ENCODE measurements at regions not wholly inside any gene's neighbourhood (a gene's known extent, or its start where the extent isn't known, plus 50 kb on each side); places are given as distances from the start of the nearest gene placed in this dataset.
A peak's percentile ranks its signal among the peaks of the same experiment; 100 is the strongest.
"Not testable (repeated sequence)": the region's sequence is repeated elsewhere in the genome, so short reads cannot be mapped to it uniquely, and the experiment has no call there.

GRCh38 chr12:3424796-3425195 lies 66.2 kb upstream of the PRMT8 start:
- DNase-seq = not testable (repeated sequence)

DNA sequence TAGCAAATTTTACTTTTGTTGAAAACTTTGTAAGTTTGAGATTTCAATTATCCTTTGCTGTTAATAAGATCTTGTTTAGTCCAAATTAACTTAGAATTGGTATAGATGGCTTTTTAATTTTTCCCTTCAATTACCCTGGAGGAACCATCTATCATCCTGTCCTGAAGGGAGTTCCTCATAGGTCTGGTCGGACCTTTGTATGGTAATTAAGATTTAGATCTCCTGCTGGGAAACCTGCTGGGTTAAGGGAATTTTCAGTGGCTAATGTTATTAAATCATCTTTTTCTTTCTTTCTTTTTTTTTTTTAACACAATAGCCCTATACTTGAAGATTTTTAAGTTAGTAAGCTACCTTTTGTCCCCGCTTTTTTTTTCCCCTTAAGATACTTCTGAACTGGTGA lies 63.0 kb upstream of the PRMT8 start:
- no peak for DNase-seq

- no peak for DNase-seq
These were observed 62.4 kb upstream of the PRMT8 start for GRCh38 chr12:3428631-3429030.

DNA sequence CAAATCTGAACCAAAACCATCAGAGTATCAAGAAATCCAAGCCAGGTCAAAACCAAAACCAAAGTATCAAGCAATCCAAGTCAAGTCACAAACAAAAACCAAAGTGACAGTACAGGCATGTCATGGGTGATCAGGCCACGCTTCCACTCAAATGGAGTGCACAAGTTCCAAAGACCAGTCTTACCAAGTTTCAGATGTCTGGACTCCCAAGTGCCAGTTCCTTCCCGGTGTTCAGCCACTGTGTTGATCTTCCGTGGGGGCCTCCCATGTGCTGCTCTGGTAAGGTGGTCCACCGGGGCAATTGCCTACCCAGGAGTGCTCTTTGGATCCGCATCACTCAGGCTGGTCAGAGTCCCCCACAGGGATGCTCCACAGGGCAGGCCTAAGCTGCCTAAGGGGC lies 61.5 kb upstream of the PRMT8 start:
- not testable (repeated sequence) for DNase-seq

DNA sequence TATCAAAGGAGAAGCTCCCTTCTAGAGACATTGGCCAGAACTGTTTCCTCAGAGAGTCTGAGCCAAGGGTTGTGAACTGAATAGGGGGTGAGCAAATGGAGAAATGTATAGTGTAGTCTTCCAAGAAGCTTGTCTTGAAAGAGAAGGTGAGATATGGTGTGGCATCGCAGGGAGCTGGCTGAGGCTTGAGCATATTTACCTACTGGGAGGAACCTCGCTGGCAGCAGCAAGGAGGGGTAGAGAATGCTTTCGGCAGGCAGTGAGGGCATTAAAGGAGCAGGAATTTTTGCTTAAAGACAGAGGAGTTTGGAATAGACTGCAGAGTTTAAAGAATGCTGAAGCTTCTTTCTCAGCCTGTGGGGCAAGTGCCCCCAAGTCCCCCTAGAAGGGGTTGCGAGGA lies 59.3 kb upstream of the PRMT8 start:
- DNase-seq = no peak

GRCh38 chr12:3432176-3432742 lies 58.7 kb upstream of the PRMT8 start:
- no peak for DNase-seq

GRCh38 chr12:3432868-3433267 lies 58.1 kb upstream of the PRMT8 start:
- no peak for DNase-seq

DNA sequence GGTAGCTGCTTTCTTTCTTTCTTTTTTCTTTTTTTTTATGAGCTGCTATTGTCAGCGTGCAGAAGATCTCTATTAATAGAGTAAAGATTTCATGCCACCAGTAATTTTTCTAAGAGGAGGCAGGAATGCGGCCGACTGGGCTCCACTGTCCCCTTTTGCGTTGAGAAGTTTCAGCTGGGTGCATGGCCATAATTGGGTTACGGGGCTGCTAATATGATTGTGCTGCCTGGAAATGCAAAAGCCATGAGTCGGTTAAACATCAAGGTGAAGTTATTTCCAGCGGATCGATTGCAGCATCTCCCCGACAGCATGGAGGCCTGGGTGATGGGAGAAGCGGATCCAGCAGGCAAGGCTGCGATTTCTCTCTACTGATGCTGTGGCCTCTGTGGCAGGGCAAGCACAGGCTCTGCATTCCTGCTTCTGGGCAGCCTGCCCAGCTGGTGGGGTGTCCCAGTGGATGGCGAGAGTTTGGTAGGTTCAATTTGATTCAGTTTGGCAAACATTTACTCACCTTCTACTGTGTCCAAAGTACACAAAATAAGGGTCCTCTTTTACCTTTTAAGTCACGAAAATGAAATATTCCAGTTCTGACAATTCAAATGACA lies 54.4 kb upstream of the PRMT8 start:
- DNase-seq = peak; percentile 85

DNA sequence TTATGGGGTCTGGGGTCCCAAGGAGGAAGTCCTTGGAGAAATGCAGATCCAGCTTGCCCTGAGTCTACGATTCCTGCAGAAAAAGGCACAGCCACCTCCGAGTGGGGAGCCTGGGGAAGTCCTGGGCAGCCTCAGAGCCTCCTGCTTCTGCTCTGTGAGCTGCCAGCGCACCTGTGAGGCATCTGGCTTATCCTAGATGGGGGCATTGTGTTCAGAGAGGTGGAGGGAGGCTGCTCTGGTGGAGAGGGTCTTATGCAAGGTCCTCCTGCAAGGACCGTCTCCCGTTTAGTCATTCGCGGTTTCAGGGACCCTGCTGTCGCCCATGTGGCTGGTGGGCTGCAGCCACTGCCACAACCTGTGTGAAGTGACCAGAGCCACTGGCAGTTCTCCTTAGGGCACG lies 53.0 kb upstream of the PRMT8 start:
- DNase-seq = no peak

- no peak for DNase-seq
These were observed 52.6 kb upstream of the PRMT8 start for GRCh38 chr12:3438401-3438800.

Measured in NCI-H1092 (cell line).